ENCODE measurements at regions not wholly inside any gene's neighbourhood (a gene's known extent, or its start where the extent isn't known, plus 50 kb on each side); places are given as distances from the start of the nearest gene placed in this dataset.

GRCh38 chr10:57367412-57367811 is 900.3 kb downstream of the IPMK start:
- TF ChIP-seq EZH2 (IDR thresholded peaks at IDR 0.05; ENCODE audit: low read depth, unreplicated experiment) (no peak), JUNB (IDR thresholded peaks at IDR 0.05; ENCODE audit: unreplicated experiment) (no peak), EZH2phosphoT487 (IDR thresholded peaks at IDR 0.05; ENCODE audit: unreplicated experiment) (no peak), ETS1 (IDR thresholded peaks at IDR 0.05) (no peak), POLR2AphosphoS5 (IDR thresholded peaks at IDR 0.05; ENCODE audit: low read depth) (no peak), REST (IDR thresholded peaks at IDR 0.05; ENCODE audit: unreplicated experiment) (no peak), ZNF114 (CRISPR knock-in tag; IDR thresholded peaks at IDR 0.05) (no peak), NANOG (IDR thresholded peaks at IDR 0.05; ENCODE audit: borderline replicate concordance) (no peak), CREB1 (CRISPR knock-in tag; IDR thresholded peaks at IDR 0.05; ENCODE audit: low read depth) (no peak), STAT1 (IDR thresholded peaks at IDR 0.05; ENCODE audit: unreplicated experiment) (no peak)
- TF ChIP-seq, protein P1, sequence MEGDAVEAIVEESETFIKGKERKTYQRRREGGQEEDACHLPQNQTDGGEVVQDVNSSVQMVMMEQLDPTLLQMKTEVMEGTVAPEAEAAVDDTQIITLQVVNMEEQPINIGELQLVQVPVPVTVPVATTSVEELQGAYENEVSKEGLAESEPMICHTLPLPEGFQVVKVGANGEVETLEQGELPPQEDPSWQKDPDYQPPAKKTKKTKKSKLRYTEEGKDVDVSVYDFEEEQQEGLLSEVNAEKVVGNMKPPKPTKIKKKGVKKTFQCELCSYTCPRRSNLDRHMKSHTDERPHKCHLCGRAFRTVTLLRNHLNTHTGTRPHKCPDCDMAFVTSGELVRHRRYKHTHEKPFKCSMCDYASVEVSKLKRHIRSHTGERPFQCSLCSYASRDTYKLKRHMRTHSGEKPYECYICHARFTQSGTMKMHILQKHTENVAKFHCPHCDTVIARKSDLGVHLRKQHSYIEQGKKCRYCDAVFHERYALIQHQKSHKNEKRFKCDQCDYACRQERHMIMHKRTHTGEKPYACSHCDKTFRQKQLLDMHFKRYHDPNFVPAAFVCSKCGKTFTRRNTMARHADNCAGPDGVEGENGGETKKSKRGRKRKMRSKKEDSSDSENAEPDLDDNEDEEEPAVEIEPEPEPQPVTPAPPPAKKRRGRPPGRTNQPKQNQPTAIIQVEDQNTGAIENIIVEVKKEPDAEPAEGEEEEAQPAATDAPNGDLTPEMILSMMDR (conservative IDR thresholded peaks at IDR 0.05; ENCODE audit: low read depth in 2 of 2), result no peak
